Left lobe of liver (tissue), 2 donors: ENCODE measurements at regions not wholly inside any gene's neighbourhood (a gene's known extent, or its start where the extent isn't known, plus 50 kb on each side); places are given as distances from the start of the nearest gene placed in this dataset.

ENCODE experiments used
- ATAC-seq: fragments of 200-7000 bp; cut with Tn5 transposase; one replicate; pipeline ENCODE4 v1.9.1; 2020; ENCODE audit warnings: mild to moderate bottlenecking, moderate library complexity
- DNase-seq: peaks from one replicate; pipeline ENCODE4 v3.0.0-alpha.2; 2020; ENCODE audit warnings: low spot score
- donor health status: DM: no; HTN: no; CAD: no; lungs with moderate emphysema.
- donor health status: DM: no; HTN: yes; CAD: no.

- no peak for ATAC-seq
- peak; percentile 1 for DNase-seq
Observed at GRCh38 chr22:47817380-47817779, 1054.9 kb downstream of the TBC1D22A start.

GRCh38 chr22:47816863-47817210 lies 1054.4 kb downstream of the TBC1D22A start:
- ATAC-seq (no peak), DNase-seq (peak; percentile 10)

GRCh38 chr22:47816121-47816862 lies 1053.8 kb downstream of the TBC1D22A start:
- ATAC-seq, result no peak
- DNase-seq, result peak; percentile 3

DNA sequence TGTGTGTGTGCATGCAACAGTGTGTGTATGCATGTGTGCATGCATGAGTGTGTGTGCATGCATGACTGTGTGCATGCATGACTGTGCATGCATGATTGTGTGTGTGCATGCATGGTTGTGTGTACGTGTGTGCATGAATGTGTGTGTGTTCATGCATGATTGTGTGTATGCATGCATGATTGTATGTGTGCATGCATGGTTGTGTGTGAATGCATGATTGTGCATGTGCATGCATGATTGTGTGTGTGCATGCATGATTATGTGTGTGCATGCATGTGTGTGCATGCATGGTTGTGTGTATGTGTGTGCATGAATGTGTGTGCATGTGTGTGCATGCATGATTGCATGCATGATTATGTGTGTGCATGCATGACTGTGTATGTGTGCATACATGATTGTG lies 1052.0 kb downstream of the TBC1D22A start:
- no peak for ATAC-seq
- DNase-seq, result no peak

DNA sequence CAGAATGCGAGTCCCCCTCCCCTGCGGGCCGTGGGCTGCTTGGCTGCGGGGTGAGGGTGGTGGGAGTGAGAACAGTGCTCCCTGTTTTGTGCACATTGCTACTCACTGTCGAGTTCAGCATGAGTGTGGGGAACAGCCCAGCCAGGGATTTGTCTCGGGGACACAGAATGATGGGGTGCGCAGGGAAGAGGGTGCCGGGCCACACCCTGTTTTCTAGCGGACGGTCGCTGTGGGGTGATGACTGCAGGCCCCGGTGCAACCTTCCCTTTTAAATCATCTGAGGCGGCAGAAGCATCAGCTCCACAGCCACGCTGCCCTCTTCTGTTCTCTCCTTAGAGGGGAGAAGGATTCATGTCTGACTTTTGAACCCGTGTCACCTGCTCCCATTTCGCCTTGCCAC lies 1051.2 kb downstream of the TBC1D22A start:
- ATAC-seq, result no peak
- no peak for DNase-seq

DNA sequence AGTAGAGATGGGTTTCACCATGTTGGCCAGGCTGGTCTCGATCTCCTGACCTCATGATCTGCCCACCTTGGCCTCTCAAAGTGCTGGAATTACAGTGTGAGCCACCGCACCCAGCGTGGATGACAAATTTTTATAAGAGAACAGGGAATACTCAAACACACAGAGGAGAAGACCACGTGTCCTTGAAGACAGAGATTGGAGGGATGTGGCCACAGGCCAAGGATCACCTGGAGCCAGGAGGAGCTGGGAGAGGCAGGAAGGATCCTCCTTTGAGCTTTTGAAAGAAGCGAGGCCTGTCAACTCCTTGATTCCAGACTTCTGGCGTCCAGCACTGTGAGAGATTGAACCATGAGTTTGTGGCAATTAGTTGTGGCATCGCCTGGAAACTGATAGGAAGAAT lies 1049.5 kb downstream of the TBC1D22A start:
- no peak for ATAC-seq
- no peak for DNase-seq

DNA sequence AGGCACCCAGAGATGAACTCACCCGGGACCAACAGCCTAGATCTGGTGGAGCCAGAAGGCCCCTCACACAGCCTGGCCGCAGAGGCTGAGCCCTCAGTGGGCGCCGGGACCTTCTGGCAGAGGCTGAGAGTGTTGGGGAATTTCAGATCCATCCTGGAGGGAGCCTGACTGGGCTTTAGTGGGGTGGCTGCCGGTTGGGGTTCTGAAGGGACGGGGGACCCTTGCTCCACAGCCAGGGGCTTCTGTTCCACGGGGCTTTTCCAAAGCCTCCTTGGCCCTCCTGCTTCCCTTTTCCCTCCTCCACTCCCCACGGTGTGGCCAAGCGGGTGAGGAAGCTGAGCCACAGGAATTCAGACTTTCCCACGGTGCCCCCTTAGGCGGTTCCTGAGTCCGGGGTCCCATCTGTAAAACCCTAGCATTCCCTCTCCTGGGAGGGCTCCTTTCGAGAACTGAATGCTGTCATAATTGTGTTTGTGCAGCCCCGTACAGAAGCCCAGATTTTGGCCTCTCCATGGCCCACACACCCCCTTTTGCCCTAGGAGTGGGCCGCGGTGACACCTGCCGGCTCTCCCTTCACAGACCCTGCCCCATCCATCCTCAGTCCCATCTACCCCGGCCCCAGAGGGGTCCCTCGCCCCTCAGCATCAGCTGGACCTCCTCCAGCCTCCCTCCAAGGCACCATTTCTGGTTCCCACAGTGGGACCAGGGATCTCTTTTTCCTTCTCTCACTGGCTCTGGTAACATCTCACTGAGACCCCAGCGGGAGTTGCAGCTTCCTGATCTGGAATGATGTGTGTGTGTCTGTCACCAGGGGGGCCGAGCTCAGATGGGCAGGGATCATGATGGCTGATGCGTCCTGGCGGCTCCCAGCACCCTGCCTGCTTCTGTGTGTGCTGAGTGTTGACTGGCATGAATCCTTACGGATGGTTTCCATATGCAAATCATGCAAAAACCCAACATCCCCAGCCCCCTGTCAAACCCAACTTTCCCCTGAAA lies 1048.4 kb downstream of the TBC1D22A start:
- DNase-seq, result no peak
- ATAC-seq, result no peak

DNA sequence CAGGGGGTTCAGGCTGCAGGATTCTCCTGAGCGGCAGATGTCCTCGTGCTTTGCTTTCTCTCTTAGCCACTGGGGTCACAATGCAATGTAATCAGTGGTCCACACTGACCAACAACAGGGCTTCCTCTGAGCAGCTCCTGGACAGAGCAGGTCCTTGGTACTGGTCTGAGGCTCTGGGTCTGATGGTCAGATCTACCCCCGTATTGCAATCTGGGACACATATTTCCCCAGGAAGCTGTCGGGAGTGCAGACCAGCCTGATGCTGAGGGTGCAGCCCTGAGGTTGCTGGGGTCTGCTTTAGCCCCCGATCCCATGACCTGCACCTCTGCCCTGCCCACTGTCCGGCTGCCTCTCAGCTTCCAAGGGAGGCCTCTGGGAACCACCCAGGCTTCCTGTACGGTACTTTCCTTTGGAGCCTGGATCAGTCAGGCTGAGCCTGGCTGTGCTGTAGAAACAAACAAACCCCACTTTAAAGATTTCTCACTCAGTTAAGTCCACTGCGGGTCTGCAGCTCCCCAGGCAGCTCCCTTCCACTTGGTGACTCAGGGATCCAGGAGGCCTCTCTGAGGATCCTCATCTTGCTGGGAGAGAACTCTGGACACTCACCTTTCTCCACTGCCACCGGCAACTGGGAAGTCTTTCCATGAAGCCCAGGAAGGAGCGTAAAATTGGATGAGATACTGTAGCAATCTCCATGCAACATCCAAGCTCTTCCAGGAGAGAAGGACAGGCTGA lies 1046.6 kb downstream of the TBC1D22A start:
- DNase-seq (peak; percentile 23), ATAC-seq (no peak)

- ATAC-seq (no peak), DNase-seq (peak; percentile 27)
Observed at GRCh38 chr22:47808236-47808635, 1045.8 kb downstream of the TBC1D22A start.

- ATAC-seq, result no peak
- peak; percentile 3 for DNase-seq
Observed at GRCh38 chr22:47807506-47807905, 1045.1 kb downstream of the TBC1D22A start.

- DNase-seq (peak; percentile 19), ATAC-seq (no peak)
Observed at GRCh38 chr22:47806894-47807293, 1044.4 kb downstream of the TBC1D22A start.

- ATAC-seq, result no peak
- DNase-seq, result peak; percentile 26
Observed at GRCh38 chr22:47805394-47805935, 1043.0 kb downstream of the TBC1D22A start.

- no peak for ATAC-seq
Observed at GRCh38 chr22:47804281-47804680, 1041.8 kb downstream of the TBC1D22A start.

GRCh38 chr22:47802421-47802820 lies 1040.0 kb downstream of the TBC1D22A start:
- ATAC-seq (no peak), DNase-seq (peak; percentile 22)

More at GRCh38 chr22:47804281-47804680, 1041.8 kb downstream of the TBC1D22A start:
- peak; percentile 4 for DNase-seq

DNA sequence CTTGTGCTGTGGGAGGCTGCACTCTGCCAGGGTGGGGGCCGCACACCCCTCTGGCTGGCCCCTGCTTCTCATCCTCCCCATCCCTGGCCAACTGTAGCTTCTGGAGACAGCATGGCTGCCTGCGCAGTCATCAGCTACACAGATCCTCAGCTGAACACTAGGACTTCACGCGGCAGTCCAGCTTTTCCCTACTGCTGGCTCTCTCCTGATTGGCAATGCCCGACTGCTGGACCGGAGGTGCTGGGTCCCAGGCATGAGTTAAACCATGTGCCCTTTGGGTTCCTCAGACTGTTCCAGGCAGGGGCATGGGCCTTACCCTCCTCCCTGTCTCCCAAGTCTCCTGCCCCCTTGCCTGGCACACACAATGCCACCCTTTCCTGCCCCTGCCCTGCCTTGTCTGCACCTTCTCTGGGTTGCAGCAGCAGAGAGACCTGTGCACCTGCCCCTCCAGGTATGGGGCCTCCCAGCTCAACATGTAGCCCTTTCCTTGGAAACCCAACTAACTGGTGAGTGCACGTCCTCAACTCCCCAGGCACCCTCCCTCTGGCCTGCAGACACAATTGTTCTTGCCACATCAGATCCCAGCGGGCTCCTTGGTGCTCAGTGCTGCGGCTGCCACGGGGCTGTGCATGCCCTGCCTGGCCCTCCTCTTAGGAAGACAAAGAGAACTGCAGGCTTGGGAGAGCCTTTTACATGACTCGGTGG lies 1039.2 kb downstream of the TBC1D22A start:
- ATAC-seq (no peak), DNase-seq (peak; percentile 30)

DNA sequence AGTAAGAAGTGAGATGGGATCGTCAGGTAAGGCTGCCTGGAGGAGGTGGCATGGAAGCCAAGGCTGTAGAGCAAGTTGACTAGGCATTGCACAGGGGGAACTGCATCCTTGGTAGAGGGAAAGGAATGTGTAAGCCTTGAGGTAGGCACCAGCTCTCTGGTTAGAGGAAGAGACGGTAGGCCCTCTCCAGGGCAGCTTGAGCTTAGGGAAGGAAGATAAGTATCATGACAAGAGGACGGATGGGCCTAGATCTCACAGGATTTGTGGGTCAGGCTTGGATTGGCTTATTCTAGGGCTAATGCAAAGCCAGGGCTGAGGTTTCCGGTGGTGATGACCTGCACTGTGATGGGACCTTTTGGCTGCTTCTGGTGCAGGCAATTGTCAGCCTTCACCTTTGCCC lies 1035.8 kb downstream of the TBC1D22A start:
- ATAC-seq (no peak), DNase-seq (peak; percentile 4)

DNA sequence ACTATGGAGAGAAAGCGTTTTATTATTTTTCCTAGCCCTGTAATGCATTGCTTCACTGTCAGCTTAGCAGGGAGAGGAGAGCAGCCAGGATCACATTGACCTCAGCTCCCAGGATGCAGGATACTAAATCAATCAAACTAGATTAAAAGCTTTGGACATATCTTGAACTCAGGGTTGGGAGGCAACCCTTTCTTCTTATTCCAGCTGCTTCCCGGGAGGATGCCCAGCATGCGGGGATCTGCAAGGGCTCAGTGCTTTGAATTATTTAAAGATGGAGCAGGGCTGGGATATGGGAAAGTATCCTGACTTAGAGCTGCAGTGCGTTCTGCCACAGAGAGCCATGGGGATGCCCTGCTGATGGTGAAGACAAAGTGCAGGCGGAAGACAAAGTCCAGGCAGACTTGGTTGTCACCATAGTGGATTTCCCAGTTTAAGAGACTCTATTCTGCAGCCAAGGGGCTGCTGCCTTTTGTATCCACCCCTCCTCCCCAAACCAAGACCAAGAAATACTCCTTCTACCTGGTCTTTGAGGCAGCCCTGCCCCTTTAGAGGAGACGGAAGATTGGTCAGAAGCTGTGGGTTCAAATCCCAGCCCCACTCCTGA lies 1035.0 kb downstream of the TBC1D22A start:
- DNase-seq, result peak; percentile 18
- ATAC-seq, result no peak

GRCh38 chr22:47796128-47796908 lies 1033.9 kb downstream of the TBC1D22A start:
- ATAC-seq, result no peak
- DNase-seq, result peak; percentile 30
